ENCODE measurements at regions not wholly inside any gene's neighbourhood (a gene's known extent, or its start where the extent isn't known, plus 50 kb on each side); places are given as distances from the start of the nearest gene placed in this dataset.

DNA sequence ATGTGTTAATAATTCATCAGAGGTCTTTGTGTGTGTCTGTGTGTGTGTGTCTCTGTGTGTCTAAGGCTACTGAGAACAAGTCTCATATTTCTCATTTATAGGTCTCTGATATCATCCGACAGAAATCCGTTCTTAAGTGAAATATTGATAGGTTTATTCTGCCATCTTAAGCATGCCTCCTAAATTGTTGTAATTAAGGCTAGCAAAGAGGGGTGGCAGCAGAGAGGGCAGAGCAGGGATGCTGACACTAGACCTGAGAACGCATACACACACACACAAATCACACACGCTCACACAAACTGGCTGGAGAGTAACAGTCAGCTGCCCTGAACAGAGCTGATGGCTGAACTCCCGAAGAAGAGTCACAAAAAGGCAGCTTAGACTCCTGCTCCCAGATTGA lies 84.9 kb upstream of the LRFN2 start:
- TF ChIP-seq POLR2A (IDR thresholded peaks at IDR 0.05; ENCODE audit: low read depth, low read length): no peak
- TF ChIP-seq TAF1 (IDR thresholded peaks at IDR 0.05; ENCODE audit: borderline replicate concordance, low read depth, low read length): no peak
- no peak for TF ChIP-seq POLR2AphosphoS5 (IDR thresholded peaks at IDR 0.05; ENCODE audit: low read depth, low read length)
